ENCODE measurements at regions not wholly inside any gene's neighbourhood (a gene's known extent, or its start where the extent isn't known, plus 50 kb on each side); places are given as distances from the start of the nearest gene placed in this dataset.

- TF ChIP-seq CTCF (IDR thresholded peaks at IDR 0.05) = no peak
- TF ChIP-seq POLR2A (IDR thresholded peaks at IDR 0.05) = no peak
- TF ChIP-seq POLR2AphosphoS5 (IDR thresholded peaks at IDR 0.05; ENCODE audit: insufficient read depth in 1 of 2, low read depth in 1 of 2) = no peak
Measured at GRCh38 chr11:112543390-112543789, 282.7 kb upstream of the PLET1 start.

All from vagina (tissue), 2 donors.